AG09319 (cell line): ENCODE measurements at regions not wholly inside any gene's neighbourhood (a gene's known extent, or its start where the extent isn't known, plus 50 kb on each side); places are given as distances from the start of the nearest gene placed in this dataset.
A peak's percentile ranks its signal among the peaks of the same experiment; 100 is the strongest.

Source experiments
- DNase-seq: peaks from one replicate; pipeline ENCODE4 v3.0.0-alpha.2; 2010; ENCODE audit warnings: low read depth; ENCODE audit errors: extremely low read depth
- TF ChIP-seq, protein P1 (sequence below): IDR thresholded peaks from 2 replicates; pipeline ENCODE4 v1.5.1; 2011; ENCODE audit warnings: low read depth, mild to moderate bottlenecking, inconsistent platforms, low read length, moderate library complexity

- TF ChIP-seq, protein P1, sequence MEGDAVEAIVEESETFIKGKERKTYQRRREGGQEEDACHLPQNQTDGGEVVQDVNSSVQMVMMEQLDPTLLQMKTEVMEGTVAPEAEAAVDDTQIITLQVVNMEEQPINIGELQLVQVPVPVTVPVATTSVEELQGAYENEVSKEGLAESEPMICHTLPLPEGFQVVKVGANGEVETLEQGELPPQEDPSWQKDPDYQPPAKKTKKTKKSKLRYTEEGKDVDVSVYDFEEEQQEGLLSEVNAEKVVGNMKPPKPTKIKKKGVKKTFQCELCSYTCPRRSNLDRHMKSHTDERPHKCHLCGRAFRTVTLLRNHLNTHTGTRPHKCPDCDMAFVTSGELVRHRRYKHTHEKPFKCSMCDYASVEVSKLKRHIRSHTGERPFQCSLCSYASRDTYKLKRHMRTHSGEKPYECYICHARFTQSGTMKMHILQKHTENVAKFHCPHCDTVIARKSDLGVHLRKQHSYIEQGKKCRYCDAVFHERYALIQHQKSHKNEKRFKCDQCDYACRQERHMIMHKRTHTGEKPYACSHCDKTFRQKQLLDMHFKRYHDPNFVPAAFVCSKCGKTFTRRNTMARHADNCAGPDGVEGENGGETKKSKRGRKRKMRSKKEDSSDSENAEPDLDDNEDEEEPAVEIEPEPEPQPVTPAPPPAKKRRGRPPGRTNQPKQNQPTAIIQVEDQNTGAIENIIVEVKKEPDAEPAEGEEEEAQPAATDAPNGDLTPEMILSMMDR: no peak
- no peak for DNase-seq
These were observed 71.2 kb downstream of the C9orf152 start for GRCh38 chr9:110136802-110137201.

DNA sequence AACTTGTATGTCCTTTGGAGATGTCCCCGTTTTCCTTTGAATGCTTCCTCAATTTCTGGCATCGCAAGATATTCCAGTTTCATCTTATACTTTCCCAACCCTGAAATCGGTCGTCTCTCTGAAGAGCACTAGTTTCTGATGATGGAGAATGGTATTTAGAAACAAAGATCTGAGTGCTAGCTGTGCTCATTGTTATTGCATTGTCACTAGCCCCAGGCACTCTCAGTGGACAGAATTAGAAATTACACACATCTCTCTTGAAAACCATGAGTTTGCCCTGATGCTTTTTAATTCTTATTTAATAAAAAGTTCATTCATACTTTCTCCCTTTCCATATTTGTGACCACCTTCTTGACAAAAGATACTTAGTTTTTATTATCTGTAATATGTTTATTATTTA is 67.7 kb downstream of the C9orf152 start:
- no peak for DNase-seq

DNA sequence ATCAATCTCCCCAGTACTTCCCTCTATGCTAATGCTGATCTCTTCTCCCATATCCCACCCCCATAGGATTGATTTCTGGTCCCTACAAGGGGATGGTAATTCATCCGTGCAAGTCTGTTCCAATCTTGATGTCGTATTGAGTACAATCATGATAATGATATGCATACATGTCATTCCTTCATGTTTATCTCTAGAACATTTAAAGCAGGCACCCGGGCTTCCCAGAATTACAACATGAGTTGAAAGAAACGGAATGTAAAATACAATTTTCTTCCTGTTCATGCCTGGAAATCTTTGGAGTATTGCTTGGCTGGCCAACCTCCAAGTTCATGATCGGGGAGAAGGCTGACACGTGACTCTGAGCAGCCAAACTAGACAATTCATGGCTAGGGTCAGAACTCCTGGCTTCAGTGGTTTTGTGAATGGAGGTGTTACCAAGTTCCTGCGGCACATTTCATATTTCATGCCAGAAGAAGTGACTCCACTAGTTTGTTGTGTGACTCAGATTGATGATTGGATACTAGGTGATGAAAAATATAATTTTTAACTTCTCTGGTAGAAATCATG is 66.6 kb downstream of the C9orf152 start:
- DNase-seq: peak; percentile 79
- TF ChIP-seq, protein P1: no peak

More for the DNA sequence above, 67.7 kb downstream of the C9orf152 start:
- TF ChIP-seq, protein P1: no peak; the same call in none of the 2 replicates

- TF ChIP-seq, protein P1: no peak
These were observed 65.7 kb downstream of the C9orf152 start for GRCh38 chr9:110142253-110142652.

DNA sequence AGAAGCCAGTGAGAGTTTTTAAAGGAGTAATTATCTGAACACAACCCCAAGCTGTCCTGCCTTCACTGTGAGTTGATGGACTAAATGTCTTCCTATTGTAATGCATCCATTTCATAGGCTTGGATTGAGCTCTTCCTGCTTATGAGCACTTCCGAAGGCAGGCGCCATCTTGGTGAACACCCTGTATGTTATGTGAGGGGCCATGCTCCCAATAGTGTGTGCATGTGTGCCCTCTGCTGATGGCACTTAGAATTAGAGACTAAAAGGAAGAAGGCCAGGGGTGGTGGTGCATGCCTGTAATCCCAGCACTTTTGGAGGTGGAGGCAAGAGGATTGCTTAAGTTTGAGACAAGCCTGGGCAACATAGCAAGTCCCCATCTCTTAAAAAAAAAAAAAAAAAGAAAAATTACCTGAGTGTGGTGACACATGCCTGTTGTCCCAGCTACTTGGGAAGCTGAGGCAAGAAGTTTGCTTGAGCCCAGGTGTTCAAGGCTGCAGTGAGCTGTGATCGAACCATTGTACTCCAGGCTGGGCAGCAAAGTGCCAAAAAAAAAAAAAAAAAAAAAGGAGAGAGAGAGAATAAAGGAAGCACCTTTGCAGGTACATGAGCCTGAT is 65.0 kb downstream of the C9orf152 start:
- no peak for DNase-seq
- TF ChIP-seq, protein P1: no peak

More at GRCh38 chr9:110142253-110142652, 65.7 kb downstream of the C9orf152 start:
- DNase-seq: no peak

DNA sequence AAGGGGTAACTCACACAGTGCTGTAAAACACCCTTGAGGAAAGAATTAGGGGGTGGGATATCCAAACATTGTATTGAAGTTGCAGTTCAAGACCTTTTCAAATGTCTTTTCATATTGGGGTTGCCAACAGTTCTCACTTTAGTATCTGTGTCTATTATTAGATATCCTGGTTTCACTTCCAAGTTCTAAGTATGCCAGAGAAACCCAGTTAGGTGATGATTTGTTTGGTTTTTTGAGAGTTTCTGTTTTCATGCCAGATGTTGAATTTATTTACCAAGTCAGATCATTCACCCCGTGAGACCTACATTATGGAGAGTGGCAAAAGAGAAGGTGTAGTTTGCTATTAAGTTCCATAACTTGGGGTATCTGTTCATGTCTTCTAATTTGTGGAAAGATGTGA is 64.5 kb downstream of the C9orf152 start:
- TF ChIP-seq, protein P1: no peak

DNA sequence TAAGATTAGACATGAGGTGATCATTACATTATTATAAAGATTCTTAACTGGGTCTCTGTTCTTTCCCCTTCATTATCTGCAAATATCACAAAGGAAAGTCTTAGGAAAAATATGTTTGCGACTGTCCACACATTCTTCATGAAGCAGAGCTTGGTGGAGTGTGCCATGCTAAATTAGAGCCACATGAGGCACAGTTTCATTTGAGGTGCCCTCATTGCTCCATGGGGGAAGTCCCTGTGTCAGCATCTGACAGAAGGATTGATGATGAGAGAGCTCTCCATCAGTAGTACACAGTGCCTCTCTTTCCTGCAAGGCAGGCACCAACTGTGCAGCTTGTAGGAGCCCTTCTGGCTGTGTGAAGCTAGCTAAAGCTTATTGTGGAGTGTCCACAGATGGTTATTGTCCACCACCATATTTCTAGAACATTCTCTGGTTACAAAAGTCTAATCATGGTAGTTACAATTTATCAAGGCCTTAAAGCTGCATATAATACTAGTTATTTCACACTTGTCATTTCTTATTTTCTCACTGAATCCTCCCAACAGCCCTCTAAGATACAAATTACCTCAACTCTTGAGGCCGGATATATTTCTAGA is 63.9 kb downstream of the C9orf152 start:
- DNase-seq: no peak
- TF ChIP-seq, protein P1: no peak

More for the DNA sequence above, 64.5 kb downstream of the C9orf152 start:
- DNase-seq: no peak
